ENCODE measurements at regions not wholly inside any gene's neighbourhood (a gene's known extent, or its start where the extent isn't known, plus 50 kb on each side); places are given as distances from the start of the nearest gene placed in this dataset.

DNA sequence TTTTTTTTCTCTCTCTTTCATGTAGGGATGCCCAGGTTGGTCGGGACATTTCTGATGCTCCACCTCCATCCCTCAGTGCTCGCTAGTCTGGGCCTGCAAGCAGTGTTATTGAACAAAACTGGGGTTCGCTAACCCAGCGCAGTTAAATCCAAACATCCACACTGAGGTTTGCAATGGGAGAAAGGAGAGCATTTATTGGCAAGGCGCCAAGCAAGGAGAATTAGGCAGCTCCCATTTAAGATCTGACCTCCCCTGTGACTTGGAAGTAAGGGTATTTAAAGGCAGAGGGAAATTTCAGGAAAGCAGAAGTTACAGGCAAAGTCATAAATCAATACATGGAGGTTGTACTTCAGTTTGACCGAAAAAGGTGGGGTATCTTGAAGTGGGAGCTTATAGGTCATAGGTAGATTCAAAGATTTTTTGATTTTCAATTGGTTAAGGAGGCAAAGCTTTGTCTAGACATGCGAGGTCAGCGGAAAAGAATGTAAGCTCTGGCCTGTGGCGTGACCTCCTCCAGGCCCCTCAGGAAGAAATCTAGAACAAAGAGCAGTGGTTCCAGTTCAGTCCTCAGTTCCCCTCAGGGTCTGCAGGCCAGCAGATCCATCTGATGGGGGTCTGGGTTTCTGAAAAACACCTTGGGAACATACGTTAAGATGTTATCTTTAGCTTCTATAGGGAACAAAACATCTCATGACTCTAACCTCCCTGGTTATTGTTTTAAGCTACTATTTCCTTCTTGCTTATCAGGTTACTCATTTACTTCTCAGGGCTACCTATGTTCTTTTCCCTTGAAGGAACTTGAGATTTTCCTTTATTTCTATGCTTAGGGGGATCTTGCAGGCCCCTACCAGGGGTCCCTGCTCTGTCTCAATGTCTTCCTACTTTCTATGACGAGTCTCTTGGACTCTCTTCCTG lies 66.0 kb upstream of the KIF16B start:
- no peaks in the 10 kb centered on the region for H3K36me3 Mint-ChIP-seq (ENCODE audit: insufficient read depth in 1 of 3, low read depth in 3 of 3)
- TF ChIP-seq, protein P1, sequence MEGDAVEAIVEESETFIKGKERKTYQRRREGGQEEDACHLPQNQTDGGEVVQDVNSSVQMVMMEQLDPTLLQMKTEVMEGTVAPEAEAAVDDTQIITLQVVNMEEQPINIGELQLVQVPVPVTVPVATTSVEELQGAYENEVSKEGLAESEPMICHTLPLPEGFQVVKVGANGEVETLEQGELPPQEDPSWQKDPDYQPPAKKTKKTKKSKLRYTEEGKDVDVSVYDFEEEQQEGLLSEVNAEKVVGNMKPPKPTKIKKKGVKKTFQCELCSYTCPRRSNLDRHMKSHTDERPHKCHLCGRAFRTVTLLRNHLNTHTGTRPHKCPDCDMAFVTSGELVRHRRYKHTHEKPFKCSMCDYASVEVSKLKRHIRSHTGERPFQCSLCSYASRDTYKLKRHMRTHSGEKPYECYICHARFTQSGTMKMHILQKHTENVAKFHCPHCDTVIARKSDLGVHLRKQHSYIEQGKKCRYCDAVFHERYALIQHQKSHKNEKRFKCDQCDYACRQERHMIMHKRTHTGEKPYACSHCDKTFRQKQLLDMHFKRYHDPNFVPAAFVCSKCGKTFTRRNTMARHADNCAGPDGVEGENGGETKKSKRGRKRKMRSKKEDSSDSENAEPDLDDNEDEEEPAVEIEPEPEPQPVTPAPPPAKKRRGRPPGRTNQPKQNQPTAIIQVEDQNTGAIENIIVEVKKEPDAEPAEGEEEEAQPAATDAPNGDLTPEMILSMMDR (conservative IDR thresholded peaks at IDR 0.05) = no peak

More for the DNA sequence above, 66.0 kb upstream of the KIF16B start:
- no peak overlapping the region for H3K14ac ChIP-seq (ENCODE audit: insufficient read depth, low read length)
- no peak overlapping the region for H2BK15ac ChIP-seq (ENCODE audit: low read depth, low read length)
- H3K4me2 ChIP-seq (ENCODE audit: insufficient read depth, insufficient read length, low read length) = no peak overlapping the region
- H3K27ac ChIP-seq (ENCODE audit: insufficient read length, low read depth, low read length) = no peak overlapping the region
- H2BK20ac ChIP-seq (ENCODE audit: low read depth, low read length, poor library complexity, severe bottlenecking) = no peak overlapping the region
- Mint-ChIP-seq H3K9me3 (no peaks in the 10 kb centered on the region), H3K4me3 (no peak overlapping the region), H3K27me3 (ENCODE audit: low read depth) (no peaks in the 10 kb centered on the region), H3K4me1 (no peaks in the 10 kb centered on the region; a peak in 1 of 4 replicates), H3K27ac (0 out of 7 replicates have a peak overlapping the region, but pooled peaks of 1 of the 3 experiments have one; percentile 12)
- no peak overlapping the region for H2AFZ ChIP-seq (ENCODE audit: low read length)
- H3K9me3 ChIP-seq (ENCODE audit: control insufficient read depth, low read depth, low read length) = no peaks in the 10 kb centered on the region
- H4K8ac ChIP-seq (replicated peaks; ENCODE audit: insufficient read length, low read depth, low read length) = no peak overlapping the region
- H3K56ac ChIP-seq (ENCODE audit: insufficient read length, low read depth, low read length) = no peak overlapping the region
- WGBS (ENCODE audit: extremely low coverage, insufficient read length, low lambda C conversion rate) = no CpG with 5 or more reads among the region's 11 CpGs
- no peak overlapping the region for H3K18ac ChIP-seq (ENCODE audit: insufficient read length, low read depth, low read length)
- H3K27me3 ChIP-seq (ENCODE audit: insufficient read depth, low read length) = no peaks in the 10 kb centered on the region
- no peak overlapping the region for H2BK5ac ChIP-seq (ENCODE audit: insufficient read length, low read length)
- H3K23me2 ChIP-seq (ENCODE audit: insufficient read length, low read depth, low read length, poor library complexity, severe bottlenecking) = no peaks in the 10 kb centered on the region
- H3K4me1 ChIP-seq (ENCODE audit: insufficient read depth, low read length) = no peaks in the 10 kb centered on the region
- no peak overlapping the region for H3K4ac ChIP-seq (ENCODE audit: low read depth, low read length)
- H2BK120ac ChIP-seq (ENCODE audit: low read depth, low read length, poor library complexity, severe bottlenecking) = no peak overlapping the region
- no peak overlapping the region for H3K23ac ChIP-seq (ENCODE audit: insufficient read length, low read depth, low read length)
- no peak overlapping the region for H3K9ac ChIP-seq (ENCODE audit: extremely low read depth, insufficient read length, low read length)
- H4K20me1 ChIP-seq (ENCODE audit: control insufficient read depth, insufficient read depth, insufficient read length) = no peaks in the 10 kb centered on the region
- no peak overlapping the region for H3T11ph ChIP-seq (ENCODE audit: low read length)
- no peak overlapping the region for H2BK12ac ChIP-seq (ENCODE audit: insufficient read length, low read depth, low read length)
- no peak overlapping the region for H4K5ac ChIP-seq (ENCODE audit: insufficient read length, low read depth, low read length)
- no peaks in the 10 kb centered on the region for H3K79me1 ChIP-seq (ENCODE audit: insufficient read depth, low read depth, low read length, poor library complexity, severe bottlenecking)
- 0 out of 2 replicates have a peak, but pooled peaks cover 1% of the 10 kb centered on the region for H3K79me2 ChIP-seq (ENCODE audit: insufficient read depth, low read length)
- no peak overlapping the region for H4K91ac ChIP-seq (ENCODE audit: insufficient read length, low read depth, low read length)
- DNase-seq = no peak
- no peak overlapping the region for H2AK5ac ChIP-seq (ENCODE audit: insufficient read length, low read length)
